ENCODE measurements at regions not wholly inside any gene's neighbourhood (a gene's known extent, or its start where the extent isn't known, plus 50 kb on each side); places are given as distances from the start of the nearest gene placed in this dataset.
A peak's percentile ranks its signal among the peaks of the same experiment; 100 is the strongest.
"Not testable (repeated sequence)": the region's sequence is repeated elsewhere in the genome, so short reads cannot be mapped to it uniquely, and the experiment has no call there.

GRCh38 chr10:109665321-109665720, 258.0 kb downstream of the XPNPEP1 start:
- no peak overlapping the region for H3K4me3 ChIP-seq (ENCODE audit: low read depth, low read length)
- peak; percentile 53 for DNase-seq (ENCODE audit: low read depth)
- TF ChIP-seq CTCF (IDR thresholded peaks at IDR 0.05; ENCODE audit: insufficient read depth, low read depth, low read length): no peak

- no peak for DNase-seq (ENCODE audit: low read depth)
- TF ChIP-seq CTCF (IDR thresholded peaks at IDR 0.05; ENCODE audit: insufficient read depth, low read depth, low read length): no peak
- no peak overlapping the region for H3K4me3 ChIP-seq (ENCODE audit: low read depth, low read length)
Observed at GRCh38 chr10:109664554-109664953, 258.8 kb downstream of the XPNPEP1 start.

- no peak for DNase-seq (ENCODE audit: low read depth)
- H3K4me3 ChIP-seq (ENCODE audit: low read depth, low read length): no peak overlapping the region
- no peak for TF ChIP-seq CTCF (IDR thresholded peaks at IDR 0.05; ENCODE audit: insufficient read depth, low read depth, low read length)
Observed at GRCh38 chr10:109663122-109663521, 260.2 kb downstream of the XPNPEP1 start.

GRCh38 chr10:109652612-109653011, 270.7 kb downstream of the XPNPEP1 start:
- not testable (repeated sequence) for H3K4me3 ChIP-seq (ENCODE audit: low read depth, low read length); DNase-seq (ENCODE audit: low read depth)

- no peak for DNase-seq (ENCODE audit: low read depth)
- no peak for TF ChIP-seq CTCF (IDR thresholded peaks at IDR 0.05; ENCODE audit: insufficient read depth, low read depth, low read length)
- no peak overlapping the region for H3K4me3 ChIP-seq (ENCODE audit: low read depth, low read length)
Observed at GRCh38 chr10:109650228-109650627, 273.1 kb downstream of the XPNPEP1 start.

- TF ChIP-seq CTCF (IDR thresholded peaks at IDR 0.05; ENCODE audit: insufficient read depth, low read depth, low read length): no peak
- no peak for DNase-seq (ENCODE audit: low read depth)
- no peak overlapping the region for H3K4me3 ChIP-seq (ENCODE audit: low read depth, low read length)
Observed at GRCh38 chr10:109647627-109648026, 275.7 kb downstream of the XPNPEP1 start.

GRCh38 chr10:109633846-109634245, 289.5 kb downstream of the XPNPEP1 start:
- no peak overlapping the region for H3K4me3 ChIP-seq (ENCODE audit: low read depth, low read length)
- TF ChIP-seq CTCF (IDR thresholded peaks at IDR 0.05; ENCODE audit: insufficient read depth, low read depth, low read length): no peak
- no peak for DNase-seq (ENCODE audit: low read depth)

- not testable (repeated sequence) for H3K4me3 ChIP-seq (ENCODE audit: low read depth, low read length); DNase-seq (ENCODE audit: low read depth)
Observed at GRCh38 chr10:109633017-109633416, 290.3 kb downstream of the XPNPEP1 start.

Data from fibroblast of villous mesenchyme (primary cell).